HepG2 (cell line): ENCODE measurements at regions not wholly inside any gene's neighbourhood (a gene's known extent, or its start where the extent isn't known, plus 50 kb on each side); places are given as distances from the start of the nearest gene placed in this dataset.

Experiments used
- ATAC-seq: fragments of 200-7000 bp; cut with Tn5 transposase; 3 replicates; pipeline ENCODE4 v1.9.1; 2020; ENCODE audit warnings: mild to moderate bottlenecking, moderate library complexity
- BruUV-seq: library from RNA; stranded (reverse); fragments of 400-500 nt; replicated peaks from 2 replicates; lab custom pipeline; 2021; lab: Mats Ljungman, UMichigan
- CTCF ChIA-PET: fragments of 300-600 bp; formaldehyde crosslinking; extraction: SDS; loops from one replicate; lab custom pipeline; 2021; ENCODE audit warnings: low total read pairs, inconsistent platforms, low intra/inter-chr PET ratio; lab: Yijun Ruan, JAX
- POLR2A ChIA-PET: fragments of 350-600 bp; sonication (Branson Sonifier 250); formaldehyde crosslinking; loops from one replicate; lab custom pipeline; 2020; ENCODE audit warnings: antibody characterized with exemption, inconsistent platforms; lab: Yijun Ruan, JAX
- DNase-seq: peaks from one replicate; pipeline ENCODE4 v3.0.0-alpha.2; 2015; ENCODE audit warnings: low spot score
- FAIRE-seq: peaks from 3 replicates; lab custom pipeline; 2011; peaks lifted over from hg19 to GRCh38; lab: Jason Lieb, UNC
- H2AFZ ChIP-seq: one replicate; pipeline ENCODE4 v1.6.1; 2011; ENCODE audit warnings: low read length, inconsistent platforms
- H3K27ac ChIP-seq: fragments of 300-600 bp; 3 replicates; pipeline ENCODE4 v1.8.0; 2011; ENCODE audit warnings: mixed run types, mild to moderate bottlenecking, mixed read lengths, low read length, inconsistent platforms; ENCODE audit not compliant: insufficient read depth; ENCODE audit errors: extremely low read length
- H3K27me3 ChIP-seq, 2 experiments: fragments of 200-600 bp in 1 of 2; 2 replicates in 1 of 2; 3 replicates in 1 of 2; pipeline versions ENCODE4 v1.6.0 to v1.8.0; 2011; ENCODE audit warnings: low read length in 2 of 2, mild to moderate bottlenecking in 2 of 2, moderate library complexity in 2 of 2, inconsistent platforms in 1 of 2; ENCODE audit not compliant: insufficient read depth in 2 of 2, control insufficient read depth in 1 of 2
- H3K36me3 ChIP-seq, 2 experiments: fragments of 200-600 bp in 1 of 2; replicated peaks in 1 of 2; 2 replicates in 1 of 2; 3 replicates in 1 of 2; pipeline versions ENCODE4 v1.5.1 to v1.8.0; 2011; ENCODE audit warnings: low read length in 2 of 2, inconsistent platforms in 1 of 2; ENCODE audit not compliant: insufficient read depth in 2 of 2, control insufficient read depth in 1 of 2
- H3K4me1 ChIP-seq: 2 replicates; pipeline ENCODE4 v1.5.1; 2012; ENCODE audit warnings: low read length, inconsistent platforms; ENCODE audit not compliant: insufficient read depth
- H3K4me2 ChIP-seq: 2 replicates; pipeline ENCODE4 v1.6.0; 2011; ENCODE audit warnings: low read depth, low read length, inconsistent platforms
- H3K4me3 ChIP-seq, 3 experiments: fragments of 200-600 bp in 1 of 3; sonication (generic), shearing (Covaris generic) in 1 of 3; replicated peaks in 1 of 3; 2 replicates each; pipeline ENCODE4 v1.5.1; 2011 to 2016; ENCODE audit warnings: low read length in 3 of 3, inconsistent platforms in 2 of 3, low read depth in 2 of 3, mild to moderate bottlenecking in 2 of 3, control low read depth in 1 of 3, mixed read lengths in 1 of 3; ENCODE audit not compliant: insufficient read depth in 1 of 3
- H3K79me2 ChIP-seq: one replicate; pipeline ENCODE4 v1.6.1; 2011; ENCODE audit warnings: low read length, inconsistent platforms; ENCODE audit not compliant: insufficient read depth
- H3K9ac ChIP-seq: 2 replicates; pipeline ENCODE4 v1.6.0; 2011; ENCODE audit warnings: mild to moderate bottlenecking, low read depth, low read length, inconsistent platforms; ENCODE audit not compliant: insufficient read depth
- H3K9me3 ChIP-seq: 2 replicates; pipeline ENCODE4 v1.5.1; 2012; ENCODE audit warnings: mild to moderate bottlenecking, low read length
- H4K20me1 ChIP-seq: 2 replicates; pipeline ENCODE4 v1.6.0; 2011; ENCODE audit warnings: inconsistent platforms, mild to moderate bottlenecking, low read length, moderate library complexity; ENCODE audit not compliant: insufficient read depth
- AGO2 ChIP-seq: fragments of 200-400 bp; formaldehyde crosslinking; optimal IDR thresholded peaks from 2 replicates; pipeline ENCODE3; 2017; ENCODE audit warnings: mild to moderate bottlenecking, low read depth, low read length, moderate library complexity
- ARID5B ChIP-seq: IDR thresholded peaks from 2 replicates; pipeline ENCODE4 v1.4.0; 2020; ENCODE audit warnings: mild to moderate bottlenecking, missing genetic modification reagents
- ESRRA ChIP-seq: sonication (generic); formaldehyde crosslinking; IDR thresholded peaks from 2 replicates; pipeline ENCODE4 v1.5.1; 2020; ENCODE audit warnings: mild to moderate bottlenecking, low read depth, missing genetic modification reagents
- GMEB2 ChIP-seq: IDR thresholded peaks from 2 replicates; pipeline ENCODE4 v1.6.1; 2016; ENCODE audit warnings: missing biosample characterization, missing genetic modification reagents, low read depth
- MXD1 ChIP-seq: sonication (generic); formaldehyde crosslinking; IDR thresholded peaks from 2 replicates; pipeline ENCODE4 v1.4.0; 2020; ENCODE audit warnings: mild to moderate bottlenecking, missing genetic modification reagents
- NKX3-1 ChIP-seq: sonication (generic); formaldehyde crosslinking; IDR thresholded peaks from 2 replicates; pipeline ENCODE4 v1.5.0; 2020; ENCODE audit warnings: missing genetic modification reagents
- RFX5 ChIP-seq: IDR thresholded peaks from 2 replicates; pipeline ENCODE4 v1.6.1; 2011; ENCODE audit warnings: low read depth, low read length, improper control_type of control experiment
- SP4 ChIP-seq: sonication (generic); formaldehyde crosslinking; IDR thresholded peaks from 2 replicates; pipeline ENCODE4 v1.8.1; 2023; ENCODE audit warnings: mild to moderate bottlenecking, missing genetic modification reagents
- ZBTB34 ChIP-seq: sonication (generic); formaldehyde crosslinking; IDR thresholded peaks from 2 replicates; pipeline ENCODE4 v1.8.0; 2022; ENCODE audit warnings: mild to moderate bottlenecking, missing genetic modification reagents
- ZFAT ChIP-seq: sonication (generic); formaldehyde crosslinking; conservative IDR thresholded peaks from 2 replicates; pipeline ENCODE4 v1.8.1; 2023; ENCODE audit warnings: missing genetic modification reagents, inconsistent platforms
- ZFP36L1 ChIP-seq: sonication (generic); formaldehyde crosslinking; IDR thresholded peaks from 2 replicates; pipeline ENCODE4 v1.8.0; 2022; ENCODE audit warnings: mild to moderate bottlenecking, missing genetic modification reagents, moderate library complexity
- ZNF253 ChIP-seq: sonication (generic); formaldehyde crosslinking; IDR thresholded peaks from 2 replicates; pipeline ENCODE4 v1.8.0; 2022; ENCODE audit warnings: mild to moderate bottlenecking, missing genetic modification reagents, borderline replicate concordance
- ZNF280D ChIP-seq: sonication (generic); formaldehyde crosslinking; IDR thresholded peaks from 2 replicates; pipeline ENCODE4 v1.5.1; 2020; ENCODE audit warnings: mild to moderate bottlenecking, missing genetic modification reagents
- ZNF430 ChIP-seq: sonication (generic); formaldehyde crosslinking; IDR thresholded peaks from 2 replicates; pipeline ENCODE4 v1.9.0; 2021; ENCODE audit warnings: mild to moderate bottlenecking, missing genetic modification reagents
- ZNF772 ChIP-seq: sonication (generic); formaldehyde crosslinking; IDR thresholded peaks from 2 replicates; pipeline ENCODE4 v1.5.0; 2020; ENCODE audit warnings: mild to moderate bottlenecking, missing genetic modification reagents
- WGBS: methylation state at CpG from one replicate; pipeline ENCODE4 v1.1.6; 2017; ENCODE audit warnings: low lambda C conversion rate; 5-methylcytosine and 5-hydroxymethylcytosine counted together
- in situ Hi-C: cut with HindIII; loops from 2 replicates; pipeline ENCODE4 v1.10.0; 2017; ENCODE audit warnings: low pct_unique_long_range_greater_than_20kb; ENCODE audit not compliant: extremely low pct_ligation_motif_present
- intact Hi-C: fragments of 100-400 bp; cut with micrococcal nuclease; formaldehyde crosslinking; loops from one replicate; pipeline ENCODE4 v1.10.0; 2022; ENCODE audit not compliant: unreplicated experiment

GRCh38 chr12:20272801-20273200, 95.5 kb upstream of the PDE3A start:
- no peak overlapping the region for H3K27ac ChIP-seq
- POLR2A ChIA-PET = no interaction called here
- FAIRE-seq = no peak
- H3K27me3 ChIP-seq = no peaks in the 10 kb centered on the region
- H3K9me3 ChIP-seq = peaks cover 9% of the 10 kb centered on the region; the same call in 1 of the 2 replicates
- H3K4me3 ChIP-seq = no peak overlapping the region
- no peaks in the 10 kb centered on the region for H4K20me1 ChIP-seq
- in situ Hi-C loops (no loop called here), intact Hi-C loops (no loop called here)
- no TSS peak for BruUV-seq
- CTCF ChIA-PET = no interaction called here
- WGBS = 2% methylated on average over 2 of the region's 2 CpGs
- H3K79me2 ChIP-seq = no peaks in the 10 kb centered on the region
- no peak overlapping the region for H2AFZ ChIP-seq
- no peak overlapping the region for H3K9ac ChIP-seq
- H3K4me2 ChIP-seq = no peak overlapping the region
- DNase-seq = no peak
- ATAC-seq = no peak
- no peaks in the 10 kb centered on the region for H3K36me3 ChIP-seq
- H3K4me1 ChIP-seq = no peaks in the 10 kb centered on the region
- no peak for TF ChIP-seq NKX3-1 (CRISPR knock-in tag)
- TF ChIP-seq ZNF253 = no peak
- TF ChIP-seq AGO2 = no peak
- TF ChIP-seq ZFAT (CRISPR knock-in tag) = no peak
- no peak for TF ChIP-seq ZNF772 (CRISPR knock-in tag)
- TF ChIP-seq ARID5B (CRISPR knock-in tag) = no peak
- TF ChIP-seq ZBTB34 (CRISPR knock-in tag) = no peak
- TF ChIP-seq GMEB2 (CRISPR knock-in tag) = no peak
- TF ChIP-seq SP4 = no peak
- no peak for TF ChIP-seq MXD1
- TF ChIP-seq ZFP36L1 (CRISPR knock-in tag) = no peak
- TF ChIP-seq ESRRA (CRISPR knock-in tag) = no peak
- TF ChIP-seq RFX5 = no peak
- no peak for TF ChIP-seq ZNF430
- no peak for TF ChIP-seq ZNF280D (CRISPR knock-in tag)
